Thymus (tissue), 11 donors: ENCODE measurements at regions not wholly inside any gene's neighbourhood (a gene's known extent, or its start where the extent isn't known, plus 50 kb on each side); places are given as distances from the start of the nearest gene placed in this dataset.

ENCODE experiments used
- DNase-seq, 9 donors: peaks; one replicate each; pipeline ENCODE4 v3.0.0-alpha.2; 2013; ENCODE audit warnings: low spot score in 9 of 9, low read depth in 6 of 9, missing footprints in 1 of 9
- H3K27ac ChIP-seq, 2 donors: one replicate each; pipeline ENCODE4 v1.5.1; 2013; ENCODE audit warnings: control low read depth in 1 of 2, low read depth in 1 of 2, low read length in 1 of 2, mild to moderate bottlenecking in 1 of 2, moderate library complexity in 1 of 2
- H3K27me3 ChIP-seq, 2 donors: one replicate each; pipeline ENCODE4 v1.5.1; 2013; ENCODE audit warnings: low read length in 1 of 2; ENCODE audit not compliant: control insufficient read depth in 2 of 2, insufficient read depth in 1 of 2
- H3K36me3 ChIP-seq, 2 donors: one replicate each; pipeline ENCODE4 v1.5.1; 2013; ENCODE audit warnings: low read length in 1 of 2, mild to moderate bottlenecking in 1 of 2, moderate library complexity in 1 of 2; ENCODE audit not compliant: control insufficient read depth in 2 of 2, insufficient read depth in 2 of 2
- H3K4me1 ChIP-seq, 2 donors: one replicate each; pipeline ENCODE4 v1.5.1; 2013; ENCODE audit warnings: low read length in 2 of 2; ENCODE audit not compliant: control insufficient read depth in 2 of 2, insufficient read depth in 2 of 2
- H3K4me3 ChIP-seq, 2 donors: one replicate each; pipeline ENCODE4 v1.5.1; 2013; ENCODE audit warnings: low read length in 2 of 2, control low read depth in 1 of 2, mild to moderate bottlenecking in 1 of 2
- H3K9me3 ChIP-seq, 2 donors: one replicate each; pipeline ENCODE4 v1.5.1; 2013; ENCODE audit warnings: low read length in 1 of 2, mild to moderate bottlenecking in 1 of 2; ENCODE audit not compliant: control insufficient read depth in 2 of 2, insufficient read depth in 1 of 2
- WGBS: extraction: QIAGEN DNeasy Blood & Tissue Kit; methylation state at CpG from one replicate; pipeline ENCODE4 v1.1.7; 2013; 5-methylcytosine and 5-hydroxymethylcytosine counted together
- donor health status: healthy.

GRCh38 chr3:10555263-10555662 is 49.9 kb upstream of the ATP2B2 start:
- H3K4me3 ChIP-seq: no peak overlapping the region
- no peak overlapping the region for H3K27ac ChIP-seq
- H3K27me3 ChIP-seq: peaks cover 0 to 2% of the 10 kb centered on the region in 2 donors
- no peaks in the 10 kb centered on the region for H3K36me3 ChIP-seq
- 93% methylated on average over 1 of the region's 1 CpG for WGBS
- no peaks in the 10 kb centered on the region for H3K4me1 ChIP-seq
- no peaks in the 10 kb centered on the region for H3K9me3 ChIP-seq
- DNase-seq: no peak

GRCh38 chr3:10556312-10556711 is 50.9 kb upstream of the ATP2B2 start:
- peaks cover 0 to 2% of the 10 kb centered on the region in 2 donors for H3K27me3 ChIP-seq
- H3K9me3 ChIP-seq: no peaks in the 10 kb centered on the region
- H3K4me1 ChIP-seq: no peaks in the 10 kb centered on the region
- 83% methylated on average over 7 of the region's 7 CpGs for WGBS
- H3K27ac ChIP-seq: no peak overlapping the region
- no peak for DNase-seq
- no peaks in the 10 kb centered on the region for H3K36me3 ChIP-seq
- no peak overlapping the region for H3K4me3 ChIP-seq

- peaks cover 0 to 2% of the 10 kb centered on the region in 2 donors for H3K27me3 ChIP-seq
- H3K36me3 ChIP-seq: no peaks in the 10 kb centered on the region
- no peak for DNase-seq
- H3K4me3 ChIP-seq: no peak overlapping the region
- H3K27ac ChIP-seq: no peak overlapping the region
- WGBS: 90% methylated on average over 7 of the region's 7 CpGs
- H3K4me1 ChIP-seq: no peaks in the 10 kb centered on the region
- H3K9me3 ChIP-seq: no peaks in the 10 kb centered on the region
Measured at GRCh38 chr3:10557250-10557649, 51.9 kb upstream of the ATP2B2 start.

- Histone ChIP-seq H3K4me3 (no peak overlapping the region), H3K4me1 (no peaks in the 10 kb centered on the region), H3K36me3 (no peaks in the 10 kb centered on the region), H3K27me3 (peaks cover 0 to 2% of the 10 kb centered on the region in 2 donors), H3K9me3 (no peaks in the 10 kb centered on the region), H3K27ac (no peak overlapping the region)
- WGBS: 67% methylated on average over 5 of the region's 5 CpGs
- no peak for DNase-seq
Measured at GRCh38 chr3:10557781-10558373, 52.5 kb upstream of the ATP2B2 start.

GRCh38 chr3:10558736-10559135 is 53.4 kb upstream of the ATP2B2 start:
- Histone ChIP-seq H3K9me3 (no peaks in the 10 kb centered on the region), H3K4me1 (no peaks in the 10 kb centered on the region), H3K4me3 (no peak overlapping the region), H3K36me3 (no peaks in the 10 kb centered on the region), H3K27ac (no peak overlapping the region), H3K27me3 (peaks cover 0 to 2% of the 10 kb centered on the region in 2 donors)
- no peak for DNase-seq
- WGBS: 57% methylated on average over 4 of the region's 4 CpGs

- peaks cover 0 to 2% of the 10 kb centered on the region in 2 donors for H3K27me3 ChIP-seq
- H3K9me3 ChIP-seq: no peaks in the 10 kb centered on the region
- H3K4me1 ChIP-seq: no peaks in the 10 kb centered on the region
- DNase-seq: no peak
- no peak overlapping the region for H3K4me3 ChIP-seq
- no peaks in the 10 kb centered on the region for H3K36me3 ChIP-seq
- WGBS: 90% methylated on average over 14 of the region's 14 CpGs
- H3K27ac ChIP-seq: no peak overlapping the region
Measured at GRCh38 chr3:10560060-10560861, 54.9 kb upstream of the ATP2B2 start.

GRCh38 chr3:10561162-10561945 is 56.0 kb upstream of the ATP2B2 start:
- Histone ChIP-seq H3K27me3 (peaks cover 0 to 2% of the 10 kb centered on the region in 2 donors), H3K9me3 (no peaks in the 10 kb centered on the region), H3K36me3 (no peaks in the 10 kb centered on the region), H3K4me1 (no peaks in the 10 kb centered on the region), H3K4me3 (no peak overlapping the region), H3K27ac (no peak overlapping the region)
- 76% methylated on average over 7 of the region's 7 CpGs for WGBS
- DNase-seq: no peak

GRCh38 chr3:10561946-10562560 is 56.7 kb upstream of the ATP2B2 start:
- no peak overlapping the region for H3K27ac ChIP-seq
- no peak for DNase-seq
- H3K4me1 ChIP-seq: no peaks in the 10 kb centered on the region
- H3K36me3 ChIP-seq: no peaks in the 10 kb centered on the region
- no peak overlapping the region for H3K4me3 ChIP-seq
- WGBS: 89% methylated on average over 4 of the region's 4 CpGs
- peaks cover 0 to 2% of the 10 kb centered on the region in 2 donors for H3K27me3 ChIP-seq
- H3K9me3 ChIP-seq: no peaks in the 10 kb centered on the region

- Histone ChIP-seq H3K27ac (no peak overlapping the region), H3K27me3 (no peaks in the 10 kb centered on the region), H3K9me3 (no peaks in the 10 kb centered on the region), H3K4me1 (no peaks in the 10 kb centered on the region), H3K36me3 (no peaks in the 10 kb centered on the region), H3K4me3 (no peak overlapping the region)
- no peak for DNase-seq
- 73% methylated on average over 2 of the region's 2 CpGs for WGBS
Measured at GRCh38 chr3:10563396-10563795, 58.0 kb upstream of the ATP2B2 start.
